Breast epithelium (tissue), 3 donors: ENCODE measurements at regions not wholly inside any gene's neighbourhood (a gene's known extent, or its start where the extent isn't known, plus 50 kb on each side); places are given as distances from the start of the nearest gene placed in this dataset.

Source experiments
- CTCF ChIP-seq, 3 donors: fragments of 450-650 bp; IDR thresholded peaks; one replicate each; pipeline ENCODE4 v1.5.1; 2016 to 2017; ENCODE audit warnings: antibody characterized with exemption in 3 of 3, mild to moderate bottlenecking in 3 of 3, moderate library complexity in 3 of 3
- POLR2A ChIP-seq: fragments of 450-650 bp; IDR thresholded peaks from one replicate; pipeline ENCODE4 v1.6.1; 2016; ENCODE audit warnings: antibody characterized with exemption, mild to moderate bottlenecking, moderate library complexity

- no peak for TF ChIP-seq POLR2A
- no peak for TF ChIP-seq CTCF (IDR thresholded peaks at IDR 0.05)
Observed at GRCh38 chr10:120761951-120762350, 89.2 kb upstream of the WDR11 start.
